IMR-90 (cell line): ENCODE measurements at regions not wholly inside any gene's neighbourhood (a gene's known extent, or its start where the extent isn't known, plus 50 kb on each side); places are given as distances from the start of the nearest gene placed in this dataset.

Experiments used
- ATAC-seq: fragments of 200-7000 bp; cut with Tn5 transposase; 2 replicates; pipeline ENCODE4 v1.9.1; 2020; ENCODE audit warnings: low read depth, mild to moderate bottlenecking, moderate library complexity
- BruUV-seq: library from RNA; stranded (reverse); fragments of 400-500 nt; replicated peaks from 2 replicates; lab custom pipeline; 2021; lab: Mats Ljungman, UMichigan
- CTCF ChIA-PET: fragments of 300-600 bp; formaldehyde crosslinking; extraction: SDS; loops from one replicate; lab custom pipeline; 2021; ENCODE audit warnings: antibody characterized with exemption; lab: Yijun Ruan, JAX
- POLR2A ChIA-PET: fragments of 300-600 bp; sonication (Branson Sonifier 250); formaldehyde crosslinking; loops from one replicate; lab custom pipeline; 2022; ENCODE audit warnings: antibody characterized with exemption; ENCODE audit not compliant: unreplicated experiment; lab: Charles Lee
- DNase-seq: peaks from one replicate; pipeline ENCODE4 v3.0.0; 2013
- H2AFZ ChIP-seq: replicated peaks from 2 replicates; pipeline ENCODE3; 2013; ENCODE audit warnings: low read length, mild to moderate bottlenecking; ENCODE audit not compliant: poor library complexity
- H2AK5ac ChIP-seq: 2 replicates; pipeline ENCODE4 v1.6.1; 2013; ENCODE audit warnings: low read depth, low read length, inconsistent platforms
- H2AK9ac ChIP-seq: replicated peaks from 2 replicates; pipeline ENCODE3; 2013; ENCODE audit warnings: mild to moderate bottlenecking, low read depth, low read length, moderate library complexity; ENCODE audit not compliant: poor library complexity
- H2BK120ac ChIP-seq: 2 replicates; pipeline ENCODE4 v1.6.1; 2013; ENCODE audit warnings: low read depth, low read length, inconsistent platforms
- H2BK15ac ChIP-seq: 3 replicates; pipeline ENCODE4 v1.6.1; 2013; ENCODE audit warnings: low read depth, low read length, inconsistent platforms
- H2BK20ac ChIP-seq: 2 replicates; pipeline ENCODE4 v1.6.1; 2013; ENCODE audit warnings: low read depth, mild to moderate bottlenecking, inconsistent platforms, low read length, moderate library complexity
- H2BK5ac ChIP-seq: 2 replicates; pipeline ENCODE4 v1.6.1; 2013; ENCODE audit warnings: mild to moderate bottlenecking, low read depth, low read length, inconsistent platforms; ENCODE audit not compliant: poor library complexity, severe bottlenecking
- H3K14ac ChIP-seq: replicated peaks from 2 replicates; pipeline ENCODE4 v1.6.1; 2013; ENCODE audit warnings: low read depth, low read length, inconsistent platforms
- H3K18ac ChIP-seq: 2 replicates; pipeline ENCODE4 v1.6.1; 2013; ENCODE audit warnings: low read depth, low read length, control low read depth
- H3K23ac ChIP-seq: 2 replicates; pipeline ENCODE4 v1.6.1; 2013; ENCODE audit warnings: low read depth, low read length, inconsistent platforms
- H3K27ac ChIP-seq: 2 replicates; pipeline ENCODE4 v1.5.1; 2013; ENCODE audit warnings: mild to moderate bottlenecking, control low read depth, low read length; ENCODE audit not compliant: insufficient read depth
- H3K27me3 ChIP-seq: 2 replicates; pipeline ENCODE4 v1.6.1; 2013; ENCODE audit warnings: low read length; ENCODE audit not compliant: control insufficient read depth, insufficient read depth
- H3K36me3 ChIP-seq: 2 replicates; pipeline ENCODE4 v1.6.1; 2013; ENCODE audit warnings: low read length, mixed read lengths; ENCODE audit not compliant: control insufficient read depth, insufficient read depth
- H3K4ac ChIP-seq: 2 replicates; pipeline ENCODE4 v1.6.1; 2013; ENCODE audit warnings: low read depth, low read length, inconsistent platforms
- H3K4me1 ChIP-seq: 2 replicates; pipeline ENCODE4 v1.6.1; 2013; ENCODE audit warnings: low read length, mixed read lengths; ENCODE audit not compliant: control insufficient read depth, insufficient read depth
- H3K4me2 ChIP-seq: 2 replicates; pipeline ENCODE4 v1.6.1; 2013; ENCODE audit warnings: low read depth, mild to moderate bottlenecking, control low read depth, low read length, moderate library complexity
- H3K4me3 ChIP-seq: 2 replicates; pipeline ENCODE4 v1.5.1; 2013; ENCODE audit warnings: low read depth, mild to moderate bottlenecking, control low read depth, low read length, moderate library complexity; ENCODE audit not compliant: insufficient read depth
- H3K56ac ChIP-seq: 2 replicates; pipeline ENCODE4 v1.6.1; 2013; ENCODE audit warnings: low read length, inconsistent platforms; ENCODE audit not compliant: insufficient read depth; ENCODE audit errors: extremely low read depth
- H3K79me1 ChIP-seq, 2 experiments: 2 replicates each; pipeline ENCODE4 v1.6.1; 2013; ENCODE audit warnings: low read length in 2 of 2, inconsistent platforms in 1 of 2, low read depth in 1 of 2
- H3K9ac ChIP-seq: 2 replicates; pipeline ENCODE4 v1.6.1; 2013; ENCODE audit warnings: low read depth, low read length, control low read depth
- H3K9me1 ChIP-seq: 2 replicates; pipeline ENCODE4 v1.6.1; 2013; ENCODE audit warnings: low read length, inconsistent platforms; ENCODE audit not compliant: insufficient read depth
- H3K9me3 ChIP-seq: 2 replicates; pipeline ENCODE4 v1.6.1; 2013; ENCODE audit warnings: low read length; ENCODE audit not compliant: control insufficient read depth, insufficient read depth
- H4K20me1 ChIP-seq: 2 replicates; pipeline ENCODE4 v1.6.1; 2013; ENCODE audit warnings: low read length, inconsistent platforms; ENCODE audit not compliant: insufficient read depth
- H4K5ac ChIP-seq: 2 replicates; pipeline ENCODE4 v1.6.1; 2013; ENCODE audit warnings: mild to moderate bottlenecking, low read depth, low read length, control low read depth
- H4K8ac ChIP-seq, 2 experiments: 2 replicates each; pipeline ENCODE4 v1.6.1; 2013; ENCODE audit warnings: low read depth in 2 of 2, low read length in 2 of 2, control low read depth in 1 of 2, inconsistent platforms in 1 of 2
- H4K91ac ChIP-seq: 2 replicates; pipeline ENCODE4 v1.6.1; 2013; ENCODE audit warnings: low read depth, low read length, inconsistent platforms; ENCODE audit not compliant: insufficient read depth
- BHLHE40 ChIP-seq: fragments of 150-350 bp; IDR thresholded peaks from 2 replicates; pipeline ENCODE4 v1.6.1; 2016; ENCODE audit warnings: mild to moderate bottlenecking, low read depth, low read length
- CEBPB ChIP-seq: IDR thresholded peaks from 2 replicates; pipeline ENCODE4 v1.6.1; 2012; ENCODE audit warnings: low read depth, low read length, improper control_type of control experiment
- CHD1 ChIP-seq: IDR thresholded peaks from 2 replicates; pipeline ENCODE4 v1.6.1; 2012; ENCODE audit warnings: low read depth, low read length, improper control_type of control experiment
- FOS ChIP-seq: fragments of 150-350 bp; IDR thresholded peaks from 2 replicates; pipeline ENCODE4 v1.6.1; 2016; ENCODE audit warnings: low read depth, low read length
- MAFK ChIP-seq: IDR thresholded peaks from 2 replicates; pipeline ENCODE4 v1.6.1; 2012; ENCODE audit warnings: low read depth, low read length, improper control_type of control experiment
- MAZ ChIP-seq: IDR thresholded peaks from 2 replicates; pipeline ENCODE4 v1.6.1; 2012; ENCODE audit warnings: low read depth, mild to moderate bottlenecking, low read length, improper control_type of control experiment, moderate library complexity, borderline replicate concordance
- MXI1 ChIP-seq: IDR thresholded peaks from 2 replicates; pipeline ENCODE4 v1.6.1; 2012; ENCODE audit warnings: low read depth, mild to moderate bottlenecking, low read length, moderate library complexity, borderline replicate concordance
- NFE2L2 ChIP-seq: fragments of 150-350 bp; IDR thresholded peaks from 2 replicates; pipeline ENCODE4 v1.6.1; 2016; ENCODE audit warnings: low read depth, mild to moderate bottlenecking, low read length
- POLR2A ChIP-seq: IDR thresholded peaks from 2 replicates; pipeline ENCODE4 v1.6.1; 2012; ENCODE audit warnings: mild to moderate bottlenecking, low read depth, low read length
- RAD21 ChIP-seq: IDR thresholded peaks from 2 replicates; pipeline ENCODE4 v1.6.1; 2012; ENCODE audit warnings: low read length, improper control_type of control experiment
- RCOR1 ChIP-seq: IDR thresholded peaks from 2 replicates; pipeline ENCODE4 v1.6.1; 2012; ENCODE audit warnings: mild to moderate bottlenecking, low read length, improper control_type of control experiment; ENCODE audit not compliant: insufficient replicate concordance
- RFX5 ChIP-seq: IDR thresholded peaks from 2 replicates; pipeline ENCODE4 v1.8.0; 2012; ENCODE audit warnings: low read depth, mild to moderate bottlenecking, low read length, moderate library complexity
- SMC3 ChIP-seq: fragments of 150-350 bp; IDR thresholded peaks from 2 replicates; pipeline ENCODE4 v1.6.1; 2016; ENCODE audit warnings: low read depth, mild to moderate bottlenecking, antibody characterized with exemption, low read length, moderate library complexity
- WGBS, 2 experiments: methylation state at CpG; one replicate each; pipeline versions ENCODE4 v1.1.5 to v1.1.7; 2013; ENCODE audit warnings: missing lambda C conversion rate in 2 of 2; ENCODE audit not compliant: insufficient read length in 1 of 2; ENCODE audit errors: extremely low coverage in 2 of 2; 5-methylcytosine and 5-hydroxymethylcytosine counted together
- dilution Hi-C: fragments of 300-500 bp; cut with HindIII; formaldehyde crosslinking; loops from one replicate; pipeline ENCODE4 v1.14.3; 2018; ENCODE audit warnings: low sequenced_read_pairs; ENCODE audit not compliant: unreplicated experiment
- in situ Hi-C: fragments of 300-500 bp; cut with MboI; formaldehyde crosslinking; loops from 3 replicates; pipeline ENCODE4 v1.14.3; 2019; ENCODE audit warnings: low sequenced_read_pairs, inconsistent platforms, mixed read lengths
- intact Hi-C: fragments of 100-400 bp; cut with micrococcal nuclease; formaldehyde crosslinking; loops from 2 replicates; pipeline ENCODE4 v1.10.0; 2022
- TF ChIP-seq, protein P1 (sequence below): fragments of 150-350 bp; IDR thresholded peaks from 2 replicates; pipeline ENCODE4 v1.6.1; 2016; ENCODE audit warnings: low read depth, mild to moderate bottlenecking, low read length, moderate library complexity, borderline replicate concordance
- TF ChIP-seq, protein P2 (sequence below): fragments of 150-350 bp; IDR thresholded peaks from 2 replicates; pipeline ENCODE4 v1.6.1; 2017; ENCODE audit warnings: mild to moderate bottlenecking, antibody characterized with exemption, low read length, low read depth
- TF ChIP-seq, protein P3 (sequence below): conservative IDR thresholded peaks from 2 replicates; pipeline ENCODE4 v1.5.1; 2012; ENCODE audit warnings: mild to moderate bottlenecking, low read depth, low read length, improper control_type of control experiment

DNA sequence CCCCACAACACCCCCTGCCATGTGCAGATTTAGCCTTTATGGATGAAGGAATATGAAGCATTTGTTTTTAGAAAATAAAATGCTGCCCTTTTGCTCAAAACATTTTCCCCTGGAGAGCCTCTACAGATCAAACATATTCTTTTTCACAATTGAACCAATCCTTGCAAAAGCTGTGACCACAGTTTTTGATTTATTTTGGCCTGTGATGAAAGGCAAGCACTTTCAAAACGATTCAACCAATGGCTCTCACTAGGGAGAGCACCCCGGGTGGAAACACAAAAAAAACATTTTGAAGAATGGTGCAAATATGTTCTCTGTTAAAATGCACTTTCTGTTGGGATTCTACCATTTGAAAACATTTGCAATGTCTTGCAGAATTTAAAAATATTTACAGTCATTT lies 476.0 kb upstream of the ONECUT1 start:
- no peaks in the 10 kb centered on the region for H3K9me1 ChIP-seq
- no peak overlapping the region for H2BK20ac ChIP-seq
- CTCF ChIA-PET: no interaction called here
- H3K4me1 ChIP-seq: no peaks in the 10 kb centered on the region
- intact Hi-C loops (no loop called here), in situ Hi-C loops (no loop called here), dilution Hi-C loops (no loop called here)
- H3K79me1 ChIP-seq: no peaks in the 10 kb centered on the region
- no peak overlapping the region for H2AK9ac ChIP-seq
- no peaks in the 10 kb centered on the region for H4K20me1 ChIP-seq
- H4K91ac ChIP-seq: no peak overlapping the region
- H3K23ac ChIP-seq: no peak overlapping the region
- no peak for ATAC-seq
- no TSS peak for BruUV-seq
- no peak overlapping the region for H3K4me3 ChIP-seq
- H3K4ac ChIP-seq: no peak overlapping the region
- no peak overlapping the region for H3K14ac ChIP-seq
- no peak overlapping the region for H2AK5ac ChIP-seq
- no peak for TF ChIP-seq CEBPB
- TF ChIP-seq RCOR1: no peak
- TF ChIP-seq, protein P1, sequence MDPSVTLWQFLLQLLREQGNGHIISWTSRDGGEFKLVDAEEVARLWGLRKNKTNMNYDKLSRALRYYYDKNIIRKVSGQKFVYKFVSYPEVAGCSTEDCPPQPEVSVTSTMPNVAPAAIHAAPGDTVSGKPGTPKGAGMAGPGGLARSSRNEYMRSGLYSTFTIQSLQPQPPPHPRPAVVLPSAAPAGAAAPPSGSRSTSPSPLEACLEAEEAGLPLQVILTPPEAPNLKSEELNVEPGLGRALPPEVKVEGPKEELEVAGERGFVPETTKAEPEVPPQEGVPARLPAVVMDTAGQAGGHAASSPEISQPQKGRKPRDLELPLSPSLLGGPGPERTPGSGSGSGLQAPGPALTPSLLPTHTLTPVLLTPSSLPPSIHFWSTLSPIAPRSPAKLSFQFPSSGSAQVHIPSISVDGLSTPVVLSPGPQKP: no peak
- no peak for TF ChIP-seq MAFK
- TF ChIP-seq FOS: no peak
- no peak for TF ChIP-seq BHLHE40
- TF ChIP-seq, protein P2, sequence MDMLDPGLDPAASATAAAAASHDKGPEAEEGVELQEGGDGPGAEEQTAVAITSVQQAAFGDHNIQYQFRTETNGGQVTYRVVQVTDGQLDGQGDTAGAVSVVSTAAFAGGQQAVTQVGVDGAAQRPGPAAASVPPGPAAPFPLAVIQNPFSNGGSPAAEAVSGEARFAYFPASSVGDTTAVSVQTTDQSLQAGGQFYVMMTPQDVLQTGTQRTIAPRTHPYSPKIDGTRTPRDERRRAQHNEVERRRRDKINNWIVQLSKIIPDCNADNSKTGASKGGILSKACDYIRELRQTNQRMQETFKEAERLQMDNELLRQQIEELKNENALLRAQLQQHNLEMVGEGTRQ: no peak
- no peak for TF ChIP-seq NFE2L2
- TF ChIP-seq POLR2A: no peak
- no peak for TF ChIP-seq RFX5
- no peak for TF ChIP-seq RAD21
- no peak for TF ChIP-seq MAZ
- TF ChIP-seq MXI1: no peak
- TF ChIP-seq, protein P3, sequence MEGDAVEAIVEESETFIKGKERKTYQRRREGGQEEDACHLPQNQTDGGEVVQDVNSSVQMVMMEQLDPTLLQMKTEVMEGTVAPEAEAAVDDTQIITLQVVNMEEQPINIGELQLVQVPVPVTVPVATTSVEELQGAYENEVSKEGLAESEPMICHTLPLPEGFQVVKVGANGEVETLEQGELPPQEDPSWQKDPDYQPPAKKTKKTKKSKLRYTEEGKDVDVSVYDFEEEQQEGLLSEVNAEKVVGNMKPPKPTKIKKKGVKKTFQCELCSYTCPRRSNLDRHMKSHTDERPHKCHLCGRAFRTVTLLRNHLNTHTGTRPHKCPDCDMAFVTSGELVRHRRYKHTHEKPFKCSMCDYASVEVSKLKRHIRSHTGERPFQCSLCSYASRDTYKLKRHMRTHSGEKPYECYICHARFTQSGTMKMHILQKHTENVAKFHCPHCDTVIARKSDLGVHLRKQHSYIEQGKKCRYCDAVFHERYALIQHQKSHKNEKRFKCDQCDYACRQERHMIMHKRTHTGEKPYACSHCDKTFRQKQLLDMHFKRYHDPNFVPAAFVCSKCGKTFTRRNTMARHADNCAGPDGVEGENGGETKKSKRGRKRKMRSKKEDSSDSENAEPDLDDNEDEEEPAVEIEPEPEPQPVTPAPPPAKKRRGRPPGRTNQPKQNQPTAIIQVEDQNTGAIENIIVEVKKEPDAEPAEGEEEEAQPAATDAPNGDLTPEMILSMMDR: no peak
- no peak for TF ChIP-seq SMC3
- TF ChIP-seq CHD1: no peak
- no peak overlapping the region for H3K56ac ChIP-seq
- no peak overlapping the region for H4K8ac ChIP-seq
- H3K4me2 ChIP-seq: no peak overlapping the region
- no peak overlapping the region for H4K5ac ChIP-seq
- no CpG with 5 or more reads among the region's 2 CpGs for WGBS, 2 experiments
- H3K18ac ChIP-seq: no peak overlapping the region
- POLR2A ChIA-PET: no interaction called here
- no peak overlapping the region for H2BK120ac ChIP-seq
- peaks cover 2% of the 10 kb centered on the region for H3K9me3 ChIP-seq
- no peak overlapping the region for H2AFZ ChIP-seq
- H2BK15ac ChIP-seq: no peak overlapping the region
- H3K9ac ChIP-seq: no peak overlapping the region
- no peak for DNase-seq
- no peak overlapping the region for H3K27ac ChIP-seq
- no peak overlapping the region for H2BK5ac ChIP-seq
- no peaks in the 10 kb centered on the region for H3K36me3 ChIP-seq
- no peaks in the 10 kb centered on the region for H3K27me3 ChIP-seq
